CMK (cell line): ENCODE measurements at regions not wholly inside any gene's neighbourhood (a gene's known extent, or its start where the extent isn't known, plus 50 kb on each side); places are given as distances from the start of the nearest gene placed in this dataset.
"Not testable (repeated sequence)": the region's sequence is repeated elsewhere in the genome, so short reads cannot be mapped to it uniquely, and the experiment has no call there.

ENCODE experiments used
- DNase-seq: peaks from one replicate; pipeline ENCODE4 v3.0.0-alpha.2; 2010; ENCODE audit warnings: low read depth

DNA sequence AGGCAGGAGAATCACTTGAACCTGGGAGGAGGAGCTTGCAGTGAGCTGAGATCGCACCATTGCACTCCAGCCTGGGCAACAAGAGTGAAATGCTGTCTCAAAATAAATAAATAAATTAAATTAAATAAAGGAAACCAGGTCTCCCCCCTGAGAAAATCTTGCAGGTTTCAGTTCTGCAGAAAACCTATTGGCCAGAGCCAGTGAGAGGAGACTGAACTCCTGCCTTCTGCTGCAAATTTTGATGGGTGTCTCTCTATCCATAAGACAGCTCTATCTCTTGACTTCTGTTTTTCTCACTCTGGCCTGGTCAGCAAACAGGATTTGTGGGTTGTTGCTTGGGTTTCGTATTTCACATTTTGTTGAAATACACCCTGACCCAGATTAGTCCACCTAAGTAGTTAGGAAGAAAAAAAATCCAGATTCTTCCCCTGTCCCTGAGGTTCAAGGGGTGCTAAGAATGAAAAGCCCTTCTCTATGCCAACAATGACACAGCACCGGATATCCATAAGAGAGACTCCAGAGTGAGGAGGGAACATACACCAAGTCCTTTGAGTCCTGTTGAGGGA is 86.7 kb upstream of the MAP4K4 start:
- DNase-seq = no peak

- no peak for DNase-seq
These were observed 88.1 kb upstream of the MAP4K4 start for GRCh38 chr2:101609433-101609832.

GRCh38 chr2:101608408-101609310 is 88.8 kb upstream of the MAP4K4 start:
- no peak for DNase-seq

DNA sequence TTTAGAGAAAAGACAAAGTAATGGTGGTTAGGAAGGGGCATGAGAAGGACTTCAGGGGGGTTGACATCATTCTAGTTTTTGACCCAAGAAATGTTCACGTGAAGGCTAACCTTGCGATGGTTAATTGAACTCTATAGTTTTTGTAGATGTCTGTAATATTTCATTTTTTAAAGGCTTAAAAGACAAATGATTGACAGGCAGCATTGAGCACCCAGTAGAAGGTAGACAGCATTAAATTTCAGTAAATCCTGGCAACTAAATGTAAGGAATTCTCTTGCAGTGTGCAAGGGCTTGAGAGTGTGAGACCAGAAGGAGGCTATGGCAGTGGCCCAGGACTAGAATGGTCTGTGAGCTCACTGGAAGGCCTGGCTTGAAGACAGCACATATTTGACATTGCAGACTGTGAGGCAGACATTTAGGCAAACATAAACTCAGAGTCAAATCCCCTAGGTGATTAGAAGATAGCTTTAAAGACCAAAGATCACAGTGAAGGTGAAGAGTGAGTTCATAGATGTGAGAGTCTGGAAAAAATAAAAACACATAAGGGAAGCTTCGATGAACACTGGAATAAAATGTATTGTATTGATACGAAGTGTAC is 100.1 kb upstream of the MAP4K4 start:
- no peak for DNase-seq

- DNase-seq = no peak
These were observed 101.2 kb upstream of the MAP4K4 start for GRCh38 chr2:101596333-101596732.

DNA sequence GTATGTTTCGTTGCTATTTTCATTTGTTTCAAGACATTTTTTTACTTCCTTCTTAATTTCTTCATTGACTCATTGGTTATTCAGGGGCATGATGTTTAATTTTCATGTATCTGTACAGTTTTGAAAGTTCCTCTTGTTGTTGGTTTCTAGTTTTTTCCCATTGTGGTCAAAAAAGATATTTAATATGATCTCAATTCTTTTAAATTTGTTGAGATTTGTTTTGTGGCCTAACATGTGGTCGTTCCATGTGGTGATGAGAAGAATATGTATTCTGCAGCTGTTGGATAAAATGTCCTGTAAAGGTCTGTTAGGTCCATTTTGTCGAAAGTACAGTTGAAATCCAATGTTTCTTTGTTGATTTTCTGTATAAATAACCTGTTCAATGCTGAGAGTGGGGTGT is 110.3 kb upstream of the MAP4K4 start:
- no peak for DNase-seq

DNA sequence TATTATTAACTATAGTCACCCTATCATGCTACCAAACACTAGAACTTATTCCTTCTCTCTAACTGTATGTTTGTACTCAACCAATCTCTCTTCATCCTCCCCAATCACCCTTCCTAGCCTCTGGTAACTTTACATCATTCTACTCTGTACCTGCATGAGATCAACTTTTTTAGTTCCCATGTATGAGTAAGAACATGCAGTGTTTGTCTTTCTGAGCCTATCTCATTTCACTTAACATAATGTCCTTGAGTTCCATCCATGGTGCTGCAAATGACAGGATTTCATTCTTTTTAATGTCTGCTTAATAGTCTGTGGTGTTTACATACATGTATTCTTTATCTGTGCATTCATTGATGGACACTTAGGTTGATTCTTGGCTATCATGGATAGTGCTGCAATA is 108.9 kb upstream of the RFX8 start:
- no peak for DNase-seq

GRCh38 chr2:101581675-101582299 is 106.9 kb upstream of the RFX8 start:
- DNase-seq = no peak

DNA sequence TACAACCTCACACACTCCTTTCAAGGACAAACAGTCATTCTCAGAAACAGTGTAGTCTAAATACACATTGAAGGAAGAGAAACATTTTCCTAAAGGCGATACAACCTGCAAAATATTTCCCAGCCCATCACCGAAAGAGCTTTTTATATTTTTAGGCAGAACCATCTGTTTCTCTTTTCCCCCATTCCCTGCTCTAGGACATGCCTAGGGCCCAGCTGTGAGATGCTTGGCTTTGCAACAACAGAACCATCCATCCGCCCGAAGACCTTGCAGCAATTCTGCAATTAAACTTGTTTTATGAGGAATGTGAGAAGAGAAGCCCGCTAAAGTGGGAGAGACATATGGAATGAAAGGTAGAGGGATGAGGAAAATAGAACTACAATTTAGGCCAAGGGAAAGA is 105.6 kb upstream of the RFX8 start:
- DNase-seq = no peak

- no peak for DNase-seq
These were observed 103.8 kb upstream of the RFX8 start for GRCh38 chr2:101578671-101579070.

- DNase-seq = not testable (repeated sequence)
These were observed 103.2 kb upstream of the RFX8 start for GRCh38 chr2:101578135-101578534.

GRCh38 chr2:101577173-101577572 is 102.3 kb upstream of the RFX8 start:
- DNase-seq = no peak

DNA sequence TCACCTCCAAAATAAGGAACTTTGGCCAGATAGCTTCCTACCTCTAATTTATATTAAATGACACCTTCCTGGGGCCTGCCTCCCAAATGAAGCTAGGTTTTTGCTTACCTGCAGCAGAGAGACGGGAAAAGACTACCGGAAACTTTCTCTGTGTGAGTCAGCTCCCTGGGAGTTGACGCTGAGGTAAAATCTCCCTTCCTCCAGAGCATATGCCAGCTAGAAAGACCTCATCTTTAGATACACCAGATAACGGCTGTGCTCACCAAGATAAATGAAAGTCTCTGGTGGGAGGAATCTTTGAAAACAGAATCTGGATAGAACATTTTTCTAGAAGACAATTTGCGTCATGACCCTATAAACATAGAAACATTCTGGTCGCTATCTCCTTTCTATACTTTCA is 99.7 kb upstream of the RFX8 start:
- no peak for DNase-seq

DNA sequence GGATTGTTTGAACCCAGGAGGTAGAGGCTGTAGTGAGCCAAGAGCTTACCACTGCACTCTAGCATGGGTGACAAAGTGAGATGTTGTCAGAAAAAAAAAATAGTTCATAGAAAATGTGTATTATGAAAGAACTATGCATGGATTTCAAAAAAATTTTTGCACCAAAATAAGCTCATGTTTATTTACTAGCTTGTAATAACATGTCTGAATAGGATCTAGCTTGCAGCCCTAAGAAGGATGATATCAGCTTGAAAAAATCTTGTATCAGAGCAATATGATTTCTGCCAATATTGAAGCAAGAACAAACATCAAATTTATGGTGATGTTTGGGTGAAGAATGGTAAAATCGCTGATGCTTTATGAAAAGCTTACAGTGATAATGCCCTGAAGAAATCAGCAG is 97.0 kb upstream of the RFX8 start:
- DNase-seq = no peak

GRCh38 chr2:101569886-101570520 is 95.1 kb upstream of the RFX8 start:
- DNase-seq = no peak

GRCh38 chr2:101568969-101569368 is 94.1 kb upstream of the RFX8 start:
- no peak for DNase-seq

DNA sequence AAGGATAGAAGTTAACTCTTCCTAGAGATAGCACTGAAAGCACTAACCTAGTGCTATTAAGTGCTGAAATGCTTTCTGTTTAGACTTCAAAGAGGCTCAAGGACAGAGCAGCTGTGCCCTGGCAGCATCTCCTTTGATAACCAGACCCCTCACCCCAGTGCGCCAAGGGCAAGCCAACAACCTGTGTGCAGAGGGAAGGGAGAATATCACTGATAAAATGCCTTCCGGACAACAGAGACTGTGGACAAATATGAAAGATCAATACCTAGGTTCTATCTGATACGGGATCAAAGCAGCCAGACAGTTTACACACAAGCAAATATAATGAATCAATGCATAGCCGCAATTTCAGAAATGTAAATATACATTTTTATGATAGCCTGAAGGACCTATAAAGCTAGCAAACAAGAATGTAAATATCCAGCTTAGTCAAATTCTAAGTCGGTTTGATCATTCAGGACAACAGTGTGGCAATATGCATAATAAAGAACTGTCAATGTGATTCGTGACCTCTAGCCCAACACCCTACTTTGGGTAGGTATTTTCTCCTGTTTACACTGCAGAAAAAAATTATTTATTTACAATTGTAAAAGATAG is 91.8 kb upstream of the RFX8 start:
- no peak for DNase-seq

DNA sequence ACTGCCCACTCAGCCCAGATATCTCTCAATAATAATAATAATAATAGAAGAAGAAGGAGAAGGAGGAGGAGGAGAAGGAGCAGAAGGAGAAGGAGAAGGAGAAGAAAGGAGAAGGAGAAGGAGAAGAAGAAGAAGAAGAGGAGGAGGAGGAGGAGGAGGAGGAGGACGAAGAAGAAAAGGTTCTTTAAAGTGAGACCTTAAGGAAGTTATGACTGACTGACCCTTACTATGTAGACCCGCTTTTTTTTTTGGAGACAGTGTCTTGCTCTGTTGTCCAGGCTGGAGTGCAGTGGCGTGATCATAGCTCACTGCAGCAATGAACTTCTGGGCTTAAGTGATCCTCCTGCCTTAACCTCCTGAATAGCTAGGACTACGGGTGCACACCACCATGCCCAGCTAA is 88.9 kb upstream of the RFX8 start:
- DNase-seq = no peak

DNA sequence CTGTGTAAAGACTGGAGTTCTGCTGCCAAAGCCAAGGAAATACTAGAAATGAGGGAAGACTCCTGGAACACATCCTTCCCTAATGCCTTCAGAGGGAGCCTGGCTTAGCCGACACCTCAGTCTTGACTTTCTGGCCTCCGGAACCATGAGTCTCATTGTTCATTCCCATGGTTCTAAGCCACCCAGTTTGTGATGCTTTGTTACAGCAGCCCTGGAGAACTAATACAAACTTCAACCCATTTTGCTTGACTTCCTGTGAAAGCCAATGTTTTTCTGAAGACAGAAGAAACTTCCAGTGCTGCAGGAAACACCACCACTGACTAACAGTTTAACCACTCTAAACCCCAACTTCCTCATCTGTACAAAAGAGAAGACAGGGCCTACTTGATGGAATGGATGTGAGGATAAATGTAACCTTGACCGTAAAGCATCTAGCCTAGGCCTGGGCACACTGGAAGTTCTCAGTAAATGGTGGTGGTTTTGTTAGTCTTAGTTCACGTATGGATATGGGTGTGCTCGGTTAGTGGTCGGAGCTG is 85.9 kb upstream of the RFX8 start:
- DNase-seq = peak; percentile 14

DNA sequence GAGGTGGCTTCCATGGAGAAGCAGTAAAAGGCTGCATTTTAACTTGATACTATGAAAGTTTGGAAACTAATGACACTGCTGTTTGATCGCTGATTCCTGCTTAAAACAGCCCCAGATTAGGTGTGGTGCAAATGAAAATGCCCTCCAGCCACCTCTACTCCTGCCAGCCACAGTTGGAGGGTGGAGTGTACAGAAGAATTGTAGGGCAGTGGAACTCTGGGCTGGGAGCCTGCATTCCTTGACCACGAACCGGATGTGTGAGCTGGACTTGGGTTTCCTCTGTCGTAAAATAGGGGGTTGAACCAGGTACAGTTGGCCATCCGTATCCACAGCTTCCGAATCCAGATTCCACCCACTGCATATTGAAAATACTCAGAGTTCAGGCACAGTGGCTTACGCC is 84.6 kb upstream of the RFX8 start:
- DNase-seq = no peak

- DNase-seq = no peak
These were observed 84.0 kb upstream of the RFX8 start for GRCh38 chr2:101558740-101559525.
